Transverse colon (tissue), 3 donors: ENCODE measurements at regions not wholly inside any gene's neighbourhood (a gene's known extent, or its start where the extent isn't known, plus 50 kb on each side); places are given as distances from the start of the nearest gene placed in this dataset.

ENCODE experiments used
- EP300 ChIP-seq: sonication (generic); formaldehyde crosslinking; IDR thresholded peaks from one replicate; pipeline ENCODE4 v1.6.1; 2017; ENCODE audit warnings: antibody characterized with exemption, low read depth
- TF ChIP-seq, protein P1 (sequence below), 5 experiments: fragments of 200-600 bp in 3 of 5; fragments of 450-650 bp in 2 of 5; sonication (generic) in 3 of 5; IDR thresholded peaks; 1 replicate in 2 of 5; 2 replicates in 3 of 5; pipeline ENCODE4 v1.5.1; 2016 to 2017; ENCODE audit warnings: antibody characterized with exemption in 5 of 5, inconsistent platforms in 3 of 5, mild to moderate bottlenecking in 2 of 5, moderate library complexity in 1 of 5

DNA sequence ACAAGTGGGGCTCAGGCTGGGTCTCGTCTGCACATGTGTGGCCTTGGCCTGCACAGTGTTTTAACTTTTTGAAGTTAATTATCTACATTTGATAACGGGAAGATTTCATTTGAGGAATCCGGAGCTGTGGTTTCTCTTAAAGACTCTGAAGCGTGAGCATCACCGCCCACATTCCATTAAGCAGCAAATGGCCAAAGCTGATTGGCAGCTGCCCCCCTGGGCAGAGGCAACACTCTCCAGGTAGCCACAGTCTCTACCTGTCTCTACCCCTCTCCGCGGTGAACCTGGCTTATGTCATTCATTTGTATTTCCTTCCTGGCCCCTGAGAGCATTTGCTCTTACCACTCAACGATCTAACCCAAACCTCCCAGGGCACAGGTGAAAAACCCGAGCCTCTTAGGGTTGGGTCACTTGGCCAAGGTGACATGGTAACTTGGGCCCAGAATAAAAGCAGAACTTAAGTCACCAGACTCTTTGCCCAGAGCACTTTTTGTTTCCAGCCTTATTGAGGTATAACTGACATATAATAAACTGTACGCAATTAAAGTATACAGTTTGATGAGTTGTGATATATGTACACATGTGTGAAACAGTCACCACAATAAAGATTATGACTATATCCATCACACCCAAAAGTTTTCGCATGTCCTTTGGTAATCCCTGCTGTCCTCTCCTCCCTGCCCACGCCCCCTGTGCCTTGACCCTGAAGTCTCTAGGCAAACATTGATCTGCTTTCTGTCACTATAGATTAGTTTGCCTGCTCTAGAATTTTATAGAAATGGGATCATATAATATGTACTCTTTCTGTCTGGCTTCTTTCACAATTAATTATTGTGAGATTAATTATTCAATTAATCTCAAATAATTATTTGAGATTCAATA lies 245.7 kb upstream of the HES1 start:
- TF ChIP-seq, protein P1, sequence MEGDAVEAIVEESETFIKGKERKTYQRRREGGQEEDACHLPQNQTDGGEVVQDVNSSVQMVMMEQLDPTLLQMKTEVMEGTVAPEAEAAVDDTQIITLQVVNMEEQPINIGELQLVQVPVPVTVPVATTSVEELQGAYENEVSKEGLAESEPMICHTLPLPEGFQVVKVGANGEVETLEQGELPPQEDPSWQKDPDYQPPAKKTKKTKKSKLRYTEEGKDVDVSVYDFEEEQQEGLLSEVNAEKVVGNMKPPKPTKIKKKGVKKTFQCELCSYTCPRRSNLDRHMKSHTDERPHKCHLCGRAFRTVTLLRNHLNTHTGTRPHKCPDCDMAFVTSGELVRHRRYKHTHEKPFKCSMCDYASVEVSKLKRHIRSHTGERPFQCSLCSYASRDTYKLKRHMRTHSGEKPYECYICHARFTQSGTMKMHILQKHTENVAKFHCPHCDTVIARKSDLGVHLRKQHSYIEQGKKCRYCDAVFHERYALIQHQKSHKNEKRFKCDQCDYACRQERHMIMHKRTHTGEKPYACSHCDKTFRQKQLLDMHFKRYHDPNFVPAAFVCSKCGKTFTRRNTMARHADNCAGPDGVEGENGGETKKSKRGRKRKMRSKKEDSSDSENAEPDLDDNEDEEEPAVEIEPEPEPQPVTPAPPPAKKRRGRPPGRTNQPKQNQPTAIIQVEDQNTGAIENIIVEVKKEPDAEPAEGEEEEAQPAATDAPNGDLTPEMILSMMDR (IDR thresholded peaks at IDR 0.05), result no peak
- TF ChIP-seq EP300, result no peak
